DMS79 treated with DMSO at 0.1 percent for 48 hours (cell line): ENCODE measurements at regions not wholly inside any gene's neighbourhood (a gene's known extent, or its start where the extent isn't known, plus 50 kb on each side); places are given as distances from the start of the nearest gene placed in this dataset.

ENCODE experiments used
- DNase-seq: peaks from one replicate; lab custom pipeline; 2025; lab: John Stamatoyannopoulos, UW

- no peak for DNase-seq
Observed at GRCh38 chr7:25633426-25634036, 405.2 kb upstream of the NPVF start.

GRCh38 chr7:25636168-25636567 lies 407.9 kb upstream of the NPVF start:
- peak; percentile 56 for DNase-seq

GRCh38 chr7:25636871-25637283 lies 408.6 kb upstream of the NPVF start:
- peak; percentile 80 for DNase-seq

GRCh38 chr7:25638068-25638467 lies 409.8 kb upstream of the NPVF start:
- no peak for DNase-seq

- DNase-seq, result no peak
Observed at GRCh38 chr7:25638590-25639244, 410.4 kb upstream of the NPVF start.

- no peak for DNase-seq
Observed at GRCh38 chr7:25642849-25643248, 414.6 kb upstream of the NPVF start.

GRCh38 chr7:25643286-25643685 lies 415.0 kb upstream of the NPVF start:
- DNase-seq, result peak; percentile 17

- no peak for DNase-seq
Observed at GRCh38 chr7:25643770-25644394, 415.6 kb upstream of the NPVF start.

- DNase-seq, result no peak
Observed at GRCh38 chr7:25646726-25647413, 418.6 kb upstream of the NPVF start.

- DNase-seq, result no peak
Observed at GRCh38 chr7:25647872-25648271, 419.6 kb upstream of the NPVF start.

GRCh38 chr7:25652366-25652765 lies 424.1 kb upstream of the NPVF start:
- DNase-seq, result no peak

GRCh38 chr7:25653384-25653783 lies 425.1 kb upstream of the NPVF start:
- peak; percentile 8 for DNase-seq

GRCh38 chr7:25656071-25656470 lies 427.8 kb upstream of the NPVF start:
- DNase-seq, result no peak

GRCh38 chr7:25656581-25657026 lies 428.3 kb upstream of the NPVF start:
- peak; percentile 77 for DNase-seq

- DNase-seq, result no peak
Observed at GRCh38 chr7:25658375-25658774, 430.1 kb upstream of the NPVF start.

GRCh38 chr7:25659841-25660240 lies 431.6 kb upstream of the NPVF start:
- no peak for DNase-seq

GRCh38 chr7:25662841-25663800 lies 434.8 kb upstream of the NPVF start:
- DNase-seq, result peak; percentile 20

- DNase-seq, result no peak
Observed at GRCh38 chr7:25663877-25664276, 435.6 kb upstream of the NPVF start.

- DNase-seq, result no peak
Observed at GRCh38 chr7:25664593-25664992, 436.3 kb upstream of the NPVF start.

- DNase-seq, result no peak
Observed at GRCh38 chr7:25665374-25665773, 437.1 kb upstream of the NPVF start.

GRCh38 chr7:25665903-25666670 lies 437.8 kb upstream of the NPVF start:
- DNase-seq, result no peak
